H1 (cell line): ENCODE measurements at regions not wholly inside any gene's neighbourhood (a gene's known extent, or its start where the extent isn't known, plus 50 kb on each side); places are given as distances from the start of the nearest gene placed in this dataset.

Source experiments
- CBX8 ChIP-seq: fragments of 300-800, 300-1000 bp; sonication (generic); IDR thresholded peaks from 2 replicates; pipeline ENCODE4 v1.7.1; 2016; ENCODE audit warnings: low read depth, low read length, borderline replicate concordance

- TF ChIP-seq CBX8 = no peak
These were observed 72.5 kb upstream of the SHISAL1 start (continued) for GRCh38 chr22:44385296-44385610.
